Activated B cell treated with CpG ODN at 0.5 μM for 24 hours (primary cell): ENCODE measurements at regions not wholly inside any gene's neighbourhood (a gene's known extent, or its start where the extent isn't known, plus 50 kb on each side); places are given as distances from the start of the nearest gene placed in this dataset.

Experiments used
- ATAC-seq: fragments of 200-7000 bp; cut with Tn5 transposase; one replicate; pipeline ENCODE4 v1.10.0; 2021; ENCODE audit warnings: low read depth, mild to moderate bottlenecking, moderate library complexity
- CTCF ChIA-PET: fragments of 350-600 bp; sonication (Branson Sonifier 250); formaldehyde crosslinking; loops from one replicate; lab custom pipeline; 2021; ENCODE audit warnings: antibody characterized with exemption; lab: Charles Lee
- POLR2A ChIA-PET: fragments of 350-600 bp; sonication (Branson Sonifier 250); formaldehyde crosslinking; loops from one replicate; lab custom pipeline; 2021; ENCODE audit warnings: antibody characterized with exemption; lab: Charles Lee
- DNase-seq: peaks from one replicate; pipeline ENCODE4 v3.0.0; 2022
- H3K27ac Mint-ChIP-seq: one replicate; pipeline ENCODE4 v1.8.0; 2020; ENCODE audit warnings: mixed read lengths
- H3K27me3 Mint-ChIP-seq: one replicate; pipeline ENCODE4 v1.8.0; 2021; ENCODE audit warnings: mixed read lengths
- H3K36me3 Mint-ChIP-seq: one replicate; pipeline ENCODE4 v1.8.0; 2021; ENCODE audit warnings: low read depth, mixed read lengths
- H3K4me1 Mint-ChIP-seq: one replicate; pipeline ENCODE4 v1.8.0; 2021; ENCODE audit warnings: mixed read lengths
- H3K4me3 Mint-ChIP-seq: one replicate; pipeline ENCODE4 v1.8.0; 2020; ENCODE audit warnings: mild to moderate bottlenecking, mixed read lengths
- H3K9me3 Mint-ChIP-seq: one replicate; pipeline ENCODE4 v1.8.0; 2020; ENCODE audit warnings: mixed read lengths
- CTCF ChIP-seq: fragments of 200-600 bp; IDR thresholded peaks from one replicate; pipeline ENCODE4 v1.8.0; 2022; ENCODE audit warnings: antibody characterized with exemption, mild to moderate bottlenecking
- intact Hi-C: fragments of 100-400 bp; cut with micrococcal nuclease; formaldehyde crosslinking; loops from one replicate; pipeline ENCODE4 v1.15.1; 2024

DNA sequence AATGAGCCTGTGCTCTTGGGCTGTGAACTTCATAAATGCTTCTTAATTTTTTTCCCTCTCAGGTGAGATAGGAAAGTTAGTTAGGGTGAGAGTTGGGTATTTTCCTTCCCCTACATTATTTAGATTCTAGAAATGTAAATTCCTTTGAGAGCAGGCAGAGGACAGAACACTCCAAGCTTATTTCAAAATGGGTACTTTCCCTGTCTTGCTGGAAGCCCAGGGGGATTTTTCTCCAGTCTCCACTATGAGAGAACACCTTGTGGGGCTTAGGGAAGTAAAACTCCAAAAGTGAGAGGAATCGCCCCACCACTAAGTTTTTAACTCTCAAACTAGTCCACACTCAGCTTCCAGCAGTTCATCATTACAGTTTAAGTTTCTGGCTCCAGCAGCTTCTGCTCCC is 253.2 kb upstream of the CTAGE1 start:
- no peaks in the 10 kb centered on the region for H3K36me3 Mint-ChIP-seq
- CTCF ChIA-PET = no interaction called here

GRCh38 chr18:22673182-22673862 is 255.6 kb upstream of the CTAGE1 start:
- H3K27ac Mint-ChIP-seq = no peak overlapping the region
- no peaks in the 10 kb centered on the region for H3K36me3 Mint-ChIP-seq
- CTCF ChIA-PET = no interaction called here
- no peaks in the 10 kb centered on the region for H3K4me1 Mint-ChIP-seq
- no peak for DNase-seq
- ATAC-seq = no peak
- no peaks in the 10 kb centered on the region for H3K27me3 Mint-ChIP-seq
- no peak overlapping the region for H3K4me3 Mint-ChIP-seq
- peaks cover 4% of the 10 kb centered on the region for H3K9me3 Mint-ChIP-seq
- POLR2A ChIA-PET = no interaction called here
- intact Hi-C loops = no loop called here
- TF ChIP-seq CTCF = no peak

More for the DNA sequence above, 253.2 kb upstream of the CTAGE1 start:
- DNase-seq = no peak
- Mint-ChIP-seq H3K27me3 (no peaks in the 10 kb centered on the region), H3K4me3 (no peak overlapping the region), H3K27ac (no peak overlapping the region), H3K9me3 (peaks cover 4% of the 10 kb centered on the region), H3K4me1 (no peaks in the 10 kb centered on the region)
- POLR2A ChIA-PET = no interaction called here
- intact Hi-C loops = no loop called here
- no peak for TF ChIP-seq CTCF
- ATAC-seq = no peak

- H3K4me1 Mint-ChIP-seq = no peaks in the 10 kb centered on the region
- no peak for DNase-seq
- intact Hi-C loops = no loop called here
- H3K9me3 Mint-ChIP-seq = peaks cover 4% of the 10 kb centered on the region
- ChIA-PET CTCF (no interaction called here), POLR2A (no interaction called here)
- no peak overlapping the region for H3K4me3 Mint-ChIP-seq
- no peaks in the 10 kb centered on the region for H3K36me3 Mint-ChIP-seq
- no peaks in the 10 kb centered on the region for H3K27me3 Mint-ChIP-seq
- no peak for TF ChIP-seq CTCF
- no peak overlapping the region for H3K27ac Mint-ChIP-seq
- no peak for ATAC-seq
These were observed 256.6 kb upstream of the CTAGE1 start for GRCh38 chr18:22674272-22674671.

GRCh38 chr18:22675006-22675405 is 257.3 kb upstream of the CTAGE1 start:
- Mint-ChIP-seq H3K9me3 (peaks cover 4% of the 10 kb centered on the region), H3K4me3 (no peak overlapping the region), H3K27ac (no peak overlapping the region), H3K4me1 (no peaks in the 10 kb centered on the region), H3K36me3 (no peaks in the 10 kb centered on the region), H3K27me3 (no peaks in the 10 kb centered on the region)
- no peak for ATAC-seq
- intact Hi-C loops = no loop called here
- no peak for DNase-seq
- no peak for TF ChIP-seq CTCF
- ChIA-PET CTCF (no interaction called here), POLR2A (no interaction called here)

GRCh38 chr18:22676423-22676822 is 256.7 kb upstream of the RBBP8 start:
- no peak for ATAC-seq
- Mint-ChIP-seq H3K27ac (no peak overlapping the region), H3K36me3 (no peaks in the 10 kb centered on the region), H3K4me1 (no peaks in the 10 kb centered on the region), H3K9me3 (peaks cover 4% of the 10 kb centered on the region), H3K27me3 (no peaks in the 10 kb centered on the region), H3K4me3 (no peak overlapping the region)
- TF ChIP-seq CTCF = no peak
- DNase-seq = no peak
- CTCF ChIA-PET = no interaction called here
- intact Hi-C loops = no loop called here
- POLR2A ChIA-PET = no interaction called here
